MM.1S (cell line): ENCODE measurements at regions not wholly inside any gene's neighbourhood (a gene's known extent, or its start where the extent isn't known, plus 50 kb on each side); places are given as distances from the start of the nearest gene placed in this dataset.

ENCODE experiments used
- CTCF ChIP-seq: fragments of 300-600 bp; sonication (generic); IDR thresholded peaks from 2 replicates; pipeline ENCODE4 v1.5.1; 2016; ENCODE audit warnings: antibody characterized with exemption, low read length, mixed read lengths
- EZH2 ChIP-seq: fragments of 300-600 bp; sonication (generic); optimal IDR thresholded peaks from 2 replicates; pipeline ENCODE3; 2017; ENCODE audit warnings: low read depth, mild to moderate bottlenecking, antibody characterized with exemption, low read length, mixed read lengths
- EZH2phosphoT487 ChIP-seq: fragments of 300-600 bp; sonication (generic); IDR thresholded peaks from 2 replicates; pipeline ENCODE4 v1.6.1; 2018; ENCODE audit warnings: antibody characterized with exemption, low read length

GRCh38 chr15:80317389-80318182 lies 65.6 kb upstream of the CTXND1 start:
- no peak for TF ChIP-seq CTCF
- no peak for TF ChIP-seq EZH2phosphoT487
- no peak for TF ChIP-seq EZH2
